ENCODE measurements at regions not wholly inside any gene's neighbourhood (a gene's known extent, or its start where the extent isn't known, plus 50 kb on each side); places are given as distances from the start of the nearest gene placed in this dataset.

GRCh38 chr18:68505178-68505574, 209.7 kb downstream of the TMX3 start:
- ChIA-PET POLR2A (no interaction called here), CTCF (no interaction called here)
- Mint-ChIP-seq H3K36me3 (ENCODE audit: low read depth) (no peaks in the 10 kb centered on the region), H3K4me3 (no peak overlapping the region), H3K9me3 (no peaks in the 10 kb centered on the region), H3K27ac (no peak overlapping the region), H3K27me3 (peaks cover 1% of the 10 kb centered on the region), H3K4me1 (no peaks in the 10 kb centered on the region)
- no peak for DNase-seq

GRCh38 chr18:68504441-68505177, 210.3 kb downstream of the TMX3 start:
- ChIA-PET POLR2A (no interaction called here), CTCF (no interaction called here)
- Mint-ChIP-seq H3K27me3 (peaks cover 1% of the 10 kb centered on the region), H3K9me3 (no peaks in the 10 kb centered on the region), H3K27ac (no peak overlapping the region), H3K4me3 (no peak overlapping the region), H3K4me1 (no peaks in the 10 kb centered on the region), H3K36me3 (ENCODE audit: low read depth) (no peaks in the 10 kb centered on the region)
- no peak for DNase-seq

DNA sequence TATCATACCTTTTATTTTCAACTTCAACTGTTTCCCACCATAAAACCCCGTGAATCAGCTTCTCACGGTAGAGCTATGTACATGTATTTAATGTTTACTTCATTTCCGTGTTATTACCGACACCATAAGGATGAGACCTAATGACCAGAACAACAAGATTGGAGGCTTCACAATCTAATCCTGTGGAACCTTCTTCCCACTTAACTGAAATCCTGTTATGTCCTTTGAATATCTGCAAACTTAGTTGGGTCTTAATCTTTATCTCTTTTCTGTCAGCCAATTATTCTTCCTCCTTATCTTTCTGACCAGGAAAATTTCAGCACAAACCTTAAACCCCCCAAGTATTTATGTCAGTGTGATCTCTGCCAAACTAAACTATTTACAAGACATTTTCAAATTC, 214.4 kb downstream of the TMX3 start:
- POLR2A ChIA-PET = no interaction called here
- no peak for DNase-seq
- H3K27me3 Mint-ChIP-seq = peaks cover 1% of the 10 kb centered on the region
- no peaks in the 10 kb centered on the region for H3K36me3 Mint-ChIP-seq (ENCODE audit: low read depth)
- CTCF ChIA-PET = no interaction called here
- no peaks in the 10 kb centered on the region for H3K9me3 Mint-ChIP-seq
- no peak overlapping the region for H3K27ac Mint-ChIP-seq
- no peaks in the 10 kb centered on the region for H3K4me1 Mint-ChIP-seq
- H3K4me3 Mint-ChIP-seq = no peak overlapping the region

DNA sequence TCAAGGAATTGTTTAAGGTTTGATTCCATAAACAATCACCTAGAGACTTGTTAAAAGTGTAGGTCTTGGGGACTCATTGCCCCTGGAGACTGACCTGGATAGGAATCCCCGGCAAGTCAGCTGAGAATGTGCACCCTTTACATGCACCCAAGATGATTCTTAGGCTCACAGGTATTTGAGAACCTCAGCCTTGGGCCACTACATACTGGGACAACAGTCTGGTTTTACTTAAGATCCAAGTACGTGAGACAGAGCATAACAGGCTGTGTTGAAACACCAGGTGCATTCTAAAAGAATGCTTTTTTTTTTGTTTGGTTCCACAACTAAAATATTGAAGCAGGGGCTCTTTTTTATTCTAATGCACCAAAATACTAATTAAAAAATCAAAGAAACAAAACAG, 215.8 kb downstream of the TMX3 start:
- Mint-ChIP-seq H3K4me3 (no peak overlapping the region), H3K9me3 (no peaks in the 10 kb centered on the region), H3K27me3 (peaks cover 1% of the 10 kb centered on the region), H3K4me1 (no peaks in the 10 kb centered on the region), H3K36me3 (ENCODE audit: low read depth) (no peaks in the 10 kb centered on the region), H3K27ac (no peak overlapping the region)
- POLR2A ChIA-PET = no interaction called here
- CTCF ChIA-PET = no interaction called here
- DNase-seq = no peak

DNA sequence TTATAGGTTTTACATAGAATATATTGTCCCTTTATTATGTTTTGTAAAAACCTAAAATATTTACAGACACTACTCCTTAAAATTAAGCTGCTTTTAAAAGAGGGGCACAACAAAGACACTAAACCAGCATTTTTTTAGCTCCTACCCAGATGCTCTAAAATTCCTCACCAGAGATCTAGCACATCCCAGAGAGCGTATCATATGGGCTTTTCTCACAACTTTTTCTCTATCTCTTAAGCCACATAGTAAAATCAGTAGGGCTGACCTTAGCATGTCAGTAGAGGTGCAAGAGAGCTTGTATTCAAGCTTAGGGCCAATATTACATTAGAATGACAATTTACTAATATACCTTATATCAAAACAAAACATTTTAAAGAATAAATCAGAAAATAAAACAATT, 216.3 kb downstream of the TMX3 start:
- no peaks in the 10 kb centered on the region for H3K4me1 Mint-ChIP-seq
- DNase-seq = no peak
- H3K4me3 Mint-ChIP-seq = no peak overlapping the region
- POLR2A ChIA-PET = no interaction called here
- H3K36me3 Mint-ChIP-seq (ENCODE audit: low read depth) = no peaks in the 10 kb centered on the region
- no peaks in the 10 kb centered on the region for H3K9me3 Mint-ChIP-seq
- CTCF ChIA-PET = no interaction called here
- peaks cover 1% of the 10 kb centered on the region for H3K27me3 Mint-ChIP-seq
- H3K27ac Mint-ChIP-seq = no peak overlapping the region

GRCh38 chr18:68498185-68498584, 216.7 kb downstream of the TMX3 start:
- Mint-ChIP-seq H3K4me1 (no peaks in the 10 kb centered on the region), H3K9me3 (no peaks in the 10 kb centered on the region), H3K36me3 (ENCODE audit: low read depth) (no peaks in the 10 kb centered on the region), H3K27me3 (peaks cover 1% of the 10 kb centered on the region), H3K4me3 (no peak overlapping the region), H3K27ac (no peak overlapping the region)
- no peak for DNase-seq
- ChIA-PET POLR2A (no interaction called here), CTCF (no interaction called here)

DNA sequence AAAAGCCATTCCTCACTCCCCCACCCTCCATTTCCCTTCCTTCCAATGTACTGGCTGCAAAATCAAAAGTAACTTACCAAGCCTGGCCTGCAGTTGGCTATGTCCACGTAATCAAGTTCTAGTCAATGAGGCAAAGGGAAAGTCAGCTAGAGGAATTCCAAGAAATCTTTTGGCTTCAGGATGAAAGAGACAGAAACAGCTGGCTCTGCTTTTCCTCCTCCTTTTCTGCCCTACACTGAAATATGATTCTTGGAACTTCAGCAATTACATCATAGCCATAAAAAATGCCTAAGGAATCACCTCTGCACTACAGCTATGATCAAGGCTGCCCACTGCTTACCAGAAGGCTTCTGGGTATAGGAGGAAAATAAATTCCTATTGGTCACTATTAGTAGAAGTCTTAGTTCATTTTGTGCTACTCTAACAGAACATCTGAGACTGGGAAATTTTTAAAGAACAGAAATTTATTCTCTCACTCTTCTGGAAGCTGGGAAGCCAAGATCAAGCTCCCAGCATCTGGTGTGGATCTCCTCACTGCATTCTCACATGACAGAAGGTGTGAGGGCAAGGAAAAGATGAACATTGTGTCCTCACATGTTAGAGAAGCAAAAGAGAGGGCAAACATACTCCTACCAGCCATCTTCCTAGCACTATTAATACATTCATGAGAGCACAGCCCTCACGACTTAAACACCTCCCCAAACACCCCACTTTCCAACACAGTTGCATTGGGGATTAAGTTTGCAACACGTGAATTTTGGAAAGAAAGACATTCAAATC, 219.9 kb downstream of the TMX3 start:
- CTCF ChIA-PET = no interaction called here
- no peaks in the 10 kb centered on the region for H3K4me1 Mint-ChIP-seq
- H3K9me3 Mint-ChIP-seq = no peaks in the 10 kb centered on the region
- H3K27me3 Mint-ChIP-seq = no peaks in the 10 kb centered on the region
- no peak overlapping the region for H3K27ac Mint-ChIP-seq
- DNase-seq = no peak
- no peak overlapping the region for H3K4me3 Mint-ChIP-seq
- no peaks in the 10 kb centered on the region for H3K36me3 Mint-ChIP-seq (ENCODE audit: low read depth)
- POLR2A ChIA-PET = no interaction called here

GRCh38 chr18:68489013-68489792, 225.7 kb downstream of the TMX3 start:
- Mint-ChIP-seq H3K9me3 (no peaks in the 10 kb centered on the region), H3K4me1 (no peaks in the 10 kb centered on the region), H3K4me3 (no peak overlapping the region), H3K27me3 (no peaks in the 10 kb centered on the region), H3K36me3 (ENCODE audit: low read depth) (no peaks in the 10 kb centered on the region), H3K27ac (no peak overlapping the region)
- ChIA-PET CTCF (no interaction called here), POLR2A (no interaction called here)
- no peak for DNase-seq

DNA sequence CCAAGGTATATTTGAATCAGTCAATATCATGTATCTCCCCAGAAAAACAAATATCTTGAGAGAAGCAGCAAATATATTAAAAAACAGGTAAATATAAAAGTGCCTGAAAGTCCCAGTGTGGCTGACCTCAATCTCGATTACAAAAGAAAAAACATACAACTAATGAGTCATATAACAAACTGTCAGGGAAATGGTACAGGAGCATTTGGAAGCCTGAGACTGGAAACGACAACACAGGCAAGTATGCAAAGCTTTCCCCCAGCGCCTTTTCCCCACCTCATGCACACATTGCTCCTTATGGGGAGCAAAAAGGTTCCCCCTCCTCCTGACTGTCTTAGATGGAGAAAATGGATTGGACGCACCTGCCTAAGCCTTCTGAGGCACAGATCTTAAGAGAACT, 230.7 kb downstream of the TMX3 start:
- no peak overlapping the region for H3K27ac Mint-ChIP-seq
- ChIA-PET CTCF (no interaction called here), POLR2A (no interaction called here)
- no peaks in the 10 kb centered on the region for H3K4me1 Mint-ChIP-seq
- no peak for DNase-seq
- H3K4me3 Mint-ChIP-seq = no peak overlapping the region
- H3K36me3 Mint-ChIP-seq (ENCODE audit: low read depth) = no peaks in the 10 kb centered on the region
- H3K9me3 Mint-ChIP-seq = no peaks in the 10 kb centered on the region
- H3K27me3 Mint-ChIP-seq = no peaks in the 10 kb centered on the region

GRCh38 chr18:68482815-68483214, 232.1 kb downstream of the TMX3 start:
- H3K36me3 Mint-ChIP-seq (ENCODE audit: low read depth) = no peaks in the 10 kb centered on the region
- H3K4me1 Mint-ChIP-seq = no peaks in the 10 kb centered on the region
- no peak overlapping the region for H3K27ac Mint-ChIP-seq
- H3K4me3 Mint-ChIP-seq = no peak overlapping the region
- POLR2A ChIA-PET = no interaction called here
- no peaks in the 10 kb centered on the region for H3K27me3 Mint-ChIP-seq
- no peak for DNase-seq
- CTCF ChIA-PET = no interaction called here
- H3K9me3 Mint-ChIP-seq = no peaks in the 10 kb centered on the region

DNA sequence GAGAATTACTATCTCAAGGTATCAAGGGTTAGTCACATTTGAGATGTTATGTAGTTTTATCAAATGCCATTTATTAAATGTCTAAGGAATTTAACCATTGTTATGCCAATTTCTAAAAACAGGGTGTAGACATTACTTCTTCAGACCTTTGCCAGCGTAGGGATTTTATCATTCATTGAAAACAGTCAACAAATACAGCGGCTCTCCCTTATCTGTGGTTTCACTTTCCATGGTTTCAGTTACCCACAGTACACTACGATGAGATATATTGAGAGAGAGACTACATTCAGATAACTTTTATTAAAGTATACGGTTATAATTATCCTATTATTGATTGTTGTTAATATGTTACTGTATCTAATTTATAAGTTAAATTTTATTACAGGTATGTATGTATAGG, 234.7 kb downstream of the TMX3 start:
- Mint-ChIP-seq H3K27ac (no peak overlapping the region), H3K9me3 (no peaks in the 10 kb centered on the region), H3K4me1 (no peaks in the 10 kb centered on the region), H3K27me3 (no peaks in the 10 kb centered on the region), H3K4me3 (no peak overlapping the region), H3K36me3 (ENCODE audit: low read depth) (no peaks in the 10 kb centered on the region)
- CTCF ChIA-PET = no interaction called here
- no peak for DNase-seq
- POLR2A ChIA-PET = no interaction called here

- Mint-ChIP-seq H3K27me3 (no peaks in the 10 kb centered on the region), H3K36me3 (ENCODE audit: low read depth) (no peaks in the 10 kb centered on the region), H3K9me3 (no peaks in the 10 kb centered on the region), H3K27ac (no peak overlapping the region), H3K4me1 (no peaks in the 10 kb centered on the region), H3K4me3 (no peak overlapping the region)
- ChIA-PET POLR2A (no interaction called here), CTCF (no interaction called here)
- DNase-seq = no peak
Measured at GRCh38 chr18:68478246-68478645, 236.7 kb downstream of the TMX3 start.

DNA sequence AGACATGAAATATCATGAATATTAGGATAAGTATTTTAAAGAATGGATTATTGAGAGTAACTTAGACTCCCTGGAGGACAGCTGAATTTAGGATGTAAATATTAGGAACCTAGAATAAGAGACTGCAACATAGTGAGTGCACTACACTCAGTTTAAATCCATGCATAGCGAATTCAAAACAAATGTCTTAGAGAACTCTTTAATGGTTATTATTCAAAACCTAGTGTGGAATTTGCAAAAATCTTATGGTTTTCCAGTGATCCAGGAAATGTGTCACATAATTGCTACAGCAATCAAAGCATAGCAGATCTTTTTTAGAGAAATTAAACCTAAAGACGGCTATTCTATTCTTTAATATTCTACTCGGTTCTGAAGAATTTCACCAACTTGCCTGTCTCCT, 239.0 kb downstream of the TMX3 start:
- no peak overlapping the region for H3K4me3 Mint-ChIP-seq
- H3K36me3 Mint-ChIP-seq (ENCODE audit: low read depth) = no peaks in the 10 kb centered on the region
- POLR2A ChIA-PET = no interaction called here
- DNase-seq = no peak
- H3K9me3 Mint-ChIP-seq = no peaks in the 10 kb centered on the region
- CTCF ChIA-PET = no interaction called here
- no peak overlapping the region for H3K27ac Mint-ChIP-seq
- no peaks in the 10 kb centered on the region for H3K4me1 Mint-ChIP-seq
- H3K27me3 Mint-ChIP-seq = peaks cover 2% of the 10 kb centered on the region
